ENCODE measurements at regions not wholly inside any gene's neighbourhood (a gene's known extent, or its start where the extent isn't known, plus 50 kb on each side); places are given as distances from the start of the nearest gene placed in this dataset.

- TF ChIP-seq ZNF425 (CRISPR knock-in tag; conservative IDR thresholded peaks at IDR 0.05), result no peak
- no peak for TF ChIP-seq ARID4B (CRISPR knock-in tag; IDR thresholded peaks at IDR 0.05; ENCODE audit: borderline replicate concordance)
- no peak for TF ChIP-seq NR3C1 (CRISPR knock-in tag; conservative IDR thresholded peaks at IDR 0.05; ENCODE audit: low read depth)
- TF ChIP-seq, protein P1, sequence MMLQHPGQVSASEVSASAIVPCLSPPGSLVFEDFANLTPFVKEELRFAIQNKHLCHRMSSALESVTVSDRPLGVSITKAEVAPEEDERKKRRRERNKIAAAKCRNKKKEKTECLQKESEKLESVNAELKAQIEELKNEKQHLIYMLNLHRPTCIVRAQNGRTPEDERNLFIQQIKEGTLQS (CRISPR knock-in tag; conservative IDR thresholded peaks at IDR 0.05), result no peak
- no peak for TF ChIP-seq JUN (CRISPR knock-in tag; IDR thresholded peaks at IDR 0.05)
- no peak for TF ChIP-seq ATF1 (CRISPR knock-in tag; IDR thresholded peaks at IDR 0.05)
- TF ChIP-seq, protein P2, sequence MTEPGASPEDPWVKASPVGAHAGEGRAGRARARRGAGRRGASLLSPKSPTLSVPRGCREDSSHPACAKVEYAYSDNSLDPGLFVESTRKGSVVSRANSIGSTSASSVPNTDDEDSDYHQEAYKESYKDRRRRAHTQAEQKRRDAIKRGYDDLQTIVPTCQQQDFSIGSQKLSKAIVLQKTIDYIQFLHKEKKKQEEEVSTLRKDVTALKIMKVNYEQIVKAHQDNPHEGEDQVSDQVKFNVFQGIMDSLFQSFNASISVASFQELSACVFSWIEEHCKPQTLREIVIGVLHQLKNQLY (CRISPR knock-in tag; IDR thresholded peaks at IDR 0.05), result no peak
- TF ChIP-seq NFATC4 (CRISPR knock-in tag; IDR thresholded peaks at IDR 0.05), result no peak
- no peak for TF ChIP-seq E2F5 (CRISPR knock-in tag; IDR thresholded peaks at IDR 0.05)
- TF ChIP-seq, protein P3, sequence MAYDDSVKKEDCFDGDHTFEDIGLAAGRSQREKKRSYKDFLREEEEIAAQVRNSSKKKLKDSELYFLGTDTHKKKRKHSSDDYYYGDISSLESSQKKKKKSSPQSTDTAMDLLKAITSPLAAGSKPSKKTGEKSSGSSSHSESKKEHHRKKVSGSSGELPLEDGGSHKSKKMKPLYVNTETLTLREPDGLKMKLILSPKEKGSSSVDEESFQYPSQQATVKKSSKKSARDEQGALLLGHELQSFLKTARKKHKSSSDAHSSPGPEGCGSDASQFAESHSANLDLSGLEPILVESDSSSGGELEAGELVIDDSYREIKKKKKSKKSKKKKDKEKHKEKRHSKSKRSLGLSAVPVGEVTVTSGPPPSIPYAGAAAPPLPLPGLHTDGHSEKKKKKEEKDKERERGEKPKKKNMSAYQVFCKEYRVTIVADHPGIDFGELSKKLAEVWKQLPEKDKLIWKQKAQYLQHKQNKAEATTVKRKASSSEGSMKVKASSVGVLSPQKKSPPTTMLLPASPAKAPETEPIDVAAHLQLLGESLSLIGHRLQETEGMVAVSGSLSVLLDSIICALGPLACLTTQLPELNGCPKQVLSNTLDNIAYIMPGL (CRISPR knock-in tag; IDR thresholded peaks at IDR 0.05), result no peak
These were observed 102.2 kb upstream of the MIER3 start (continued) for GRCh38 chr5:57054135-57054534.

- no peak overlapping the region for H3K4me3 Mint-ChIP-seq
- H3K27me3 Mint-ChIP-seq (ENCODE audit: low read depth), result no peaks in the 10 kb centered on the region
- TF ChIP-seq FOXJ3 (CRISPR knock-in tag; IDR thresholded peaks at IDR 0.05; ENCODE audit: borderline replicate concordance), result no peak
- no peak overlapping the region for H3K27ac Mint-ChIP-seq
- ATAC-seq (no peak), DNase-seq (ENCODE audit: low spot score) (no peak)
- H3K9me3 Mint-ChIP-seq, result peaks cover 4% of the 10 kb centered on the region
- ChIA-PET CTCF (no interaction called here), POLR2A (no interaction called here)
- H3K36me3 Mint-ChIP-seq, result no peaks in the 10 kb centered on the region
- no peaks in the 10 kb centered on the region for H3K4me1 Mint-ChIP-seq
These were observed 102.7 kb upstream of the MIER3 start for GRCh38 chr5:57054671-57055070.

DNA sequence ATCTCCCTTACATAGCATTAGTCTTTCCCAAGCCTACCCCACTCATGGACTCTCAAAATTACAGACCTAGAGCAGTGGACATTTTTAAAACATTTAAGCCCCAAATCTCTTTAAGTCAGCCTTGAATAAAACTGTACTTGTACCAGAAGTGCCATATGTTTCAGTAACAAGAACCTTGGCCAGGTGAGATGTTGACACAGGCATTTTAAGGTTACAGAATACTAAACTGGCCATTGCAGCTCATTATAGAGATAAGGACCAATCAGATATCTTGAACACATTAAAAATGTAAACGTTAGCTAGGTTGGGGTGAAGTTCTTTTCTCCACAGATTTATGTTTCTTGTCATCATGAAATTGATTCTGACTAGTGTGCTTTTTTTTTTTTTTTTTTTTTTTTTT is 103.8 kb upstream of the MIER3 start:
- Mint-ChIP-seq H3K27me3 (ENCODE audit: low read depth) (no peaks in the 10 kb centered on the region), H3K4me1 (no peaks in the 10 kb centered on the region), H3K9me3 (peaks cover 4% of the 10 kb centered on the region), H3K4me3 (no peak overlapping the region), H3K27ac (no peak overlapping the region), H3K36me3 (no peaks in the 10 kb centered on the region)
- ATAC-seq, result no peak
- CTCF ChIA-PET, result no interaction called here
- DNase-seq (ENCODE audit: low spot score), result no peak
- POLR2A ChIA-PET, result no interaction called here
- TF ChIP-seq NR3C1 (CRISPR knock-in tag; conservative IDR thresholded peaks at IDR 0.05; ENCODE audit: low read depth) (no peak), NFE2L1 (CRISPR knock-in tag; IDR thresholded peaks at IDR 0.05) (no peak), TP53 (CRISPR knock-in tag; IDR thresholded peaks at IDR 0.05) (no peak), FOXK1 (CRISPR knock-in tag; IDR thresholded peaks at IDR 0.05) (no peak), USF2 (CRISPR knock-in tag; IDR thresholded peaks at IDR 0.05) (no peak), FOXP1 (CRISPR knock-in tag; IDR thresholded peaks at IDR 0.05; ENCODE audit: borderline replicate concordance) (no peak), CREB1 (CRISPR knock-in tag; IDR thresholded peaks at IDR 0.05) (no peak)
- TF ChIP-seq, protein P4, sequence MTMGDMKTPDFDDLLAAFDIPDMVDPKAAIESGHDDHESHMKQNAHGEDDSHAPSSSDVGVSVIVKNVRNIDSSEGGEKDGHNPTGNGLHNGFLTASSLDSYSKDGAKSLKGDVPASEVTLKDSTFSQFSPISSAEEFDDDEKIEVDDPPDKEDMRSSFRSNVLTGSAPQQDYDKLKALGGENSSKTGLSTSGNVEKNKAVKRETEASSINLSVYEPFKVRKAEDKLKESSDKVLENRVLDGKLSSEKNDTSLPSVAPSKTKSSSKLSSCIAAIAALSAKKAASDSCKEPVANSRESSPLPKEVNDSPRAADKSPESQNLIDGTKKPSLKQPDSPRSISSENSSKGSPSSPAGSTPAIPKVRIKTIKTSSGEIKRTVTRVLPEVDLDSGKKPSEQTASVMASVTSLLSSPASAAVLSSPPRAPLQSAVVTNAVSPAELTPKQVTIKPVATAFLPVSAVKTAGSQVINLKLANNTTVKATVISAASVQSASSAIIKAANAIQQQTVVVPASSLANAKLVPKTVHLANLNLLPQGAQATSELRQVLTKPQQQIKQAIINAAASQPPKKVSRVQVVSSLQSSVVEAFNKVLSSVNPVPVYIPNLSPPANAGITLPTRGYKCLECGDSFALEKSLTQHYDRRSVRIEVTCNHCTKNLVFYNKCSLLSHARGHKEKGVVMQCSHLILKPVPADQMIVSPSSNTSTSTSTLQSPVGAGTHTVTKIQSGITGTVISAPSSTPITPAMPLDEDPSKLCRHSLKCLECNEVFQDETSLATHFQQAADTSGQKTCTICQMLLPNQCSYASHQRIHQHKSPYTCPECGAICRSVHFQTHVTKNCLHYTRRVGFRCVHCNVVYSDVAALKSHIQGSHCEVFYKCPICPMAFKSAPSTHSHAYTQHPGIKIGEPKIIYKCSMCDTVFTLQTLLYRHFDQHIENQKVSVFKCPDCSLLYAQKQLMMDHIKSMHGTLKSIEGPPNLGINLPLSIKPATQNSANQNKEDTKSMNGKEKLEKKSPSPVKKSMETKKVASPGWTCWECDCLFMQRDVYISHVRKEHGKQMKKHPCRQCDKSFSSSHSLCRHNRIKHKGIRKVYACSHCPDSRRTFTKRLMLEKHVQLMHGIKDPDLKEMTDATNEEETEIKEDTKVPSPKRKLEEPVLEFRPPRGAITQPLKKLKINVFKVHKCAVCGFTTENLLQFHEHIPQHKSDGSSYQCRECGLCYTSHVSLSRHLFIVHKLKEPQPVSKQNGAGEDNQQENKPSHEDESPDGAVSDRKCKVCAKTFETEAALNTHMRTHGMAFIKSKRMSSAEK (CRISPR knock-in tag; IDR thresholded peaks at IDR 0.05; ENCODE audit: borderline replicate concordance), result no peak

All from WTC11 (cell line).